ENCODE measurements at regions not wholly inside any gene's neighbourhood (a gene's known extent, or its start where the extent isn't known, plus 50 kb on each side); places are given as distances from the start of the nearest gene placed in this dataset.

GRCh38 chr1:157363660-157364140 lies 188.6 kb downstream of the FCRL5 start:
- peaks cover 0 to 30% of the 10 kb centered on the region in 2 donors for H3K27me3 Mint-ChIP-seq
- H3K27ac Mint-ChIP-seq: no peak overlapping the region
- no peaks in the 10 kb centered on the region for H3K36me3 Mint-ChIP-seq
- H3K4me1 Mint-ChIP-seq: no peaks in the 10 kb centered on the region
- no peaks in the 10 kb centered on the region for H3K9me3 Mint-ChIP-seq
- H3K4me3 Mint-ChIP-seq: no peak overlapping the region
- POLR2A ChIA-PET: no interaction called here
- no peak overlapping the region for H3K4me3 ChIP-seq (ENCODE audit: low read length)
- no peaks in the 10 kb centered on the region for H3K27me3 ChIP-seq (ENCODE audit: insufficient read depth, low read length, poor library complexity, severe bottlenecking)
- CTCF ChIA-PET: interaction anchor here (0.7 kb wide), 1 partner anchor 10 kb away, joined by 3 read pairs; no protein-coding TSS in a partner anchor
- H3K36me3 ChIP-seq (ENCODE audit: insufficient read depth, low read length): no peaks in the 10 kb centered on the region
- no peak for DNase-seq
- H3K4me1 ChIP-seq (ENCODE audit: insufficient read depth, low read length): no peaks in the 10 kb centered on the region
- H3K27ac ChIP-seq (ENCODE audit: low read depth, low read length): no peak overlapping the region
- no peaks in the 10 kb centered on the region for H3K9me3 ChIP-seq (ENCODE audit: low read length)

GRCh38 chr1:157360023-157360390 lies 192.3 kb downstream of the FCRL5 start:
- H3K4me3 ChIP-seq (ENCODE audit: low read length): no peak overlapping the region
- DNase-seq: no peak
- Mint-ChIP-seq H3K4me3 (peak overlapping the region in 1 of 7 donors; percentile 29), H3K27ac (no peak overlapping the region), H3K36me3 (no peaks in the 10 kb centered on the region), H3K27me3 (peaks cover 0 to 30% of the 10 kb centered on the region in 2 donors), H3K4me1 (no peaks in the 10 kb centered on the region), H3K9me3 (no peaks in the 10 kb centered on the region)
- no peaks in the 10 kb centered on the region for H3K36me3 ChIP-seq (ENCODE audit: insufficient read depth, low read length)
- ChIA-PET POLR2A (no interaction called here), CTCF (no interaction called here)
- no peaks in the 10 kb centered on the region for H3K9me3 ChIP-seq (ENCODE audit: low read length)
- H3K27ac ChIP-seq (ENCODE audit: low read depth, low read length): no peak overlapping the region
- no peaks in the 10 kb centered on the region for H3K4me1 ChIP-seq (ENCODE audit: insufficient read depth, low read length)
- no peaks in the 10 kb centered on the region for H3K27me3 ChIP-seq (ENCODE audit: insufficient read depth, low read length, poor library complexity, severe bottlenecking)

GRCh38 chr1:157359314-157360022 lies 192.8 kb downstream of the FCRL5 start:
- Mint-ChIP-seq H3K4me1 (no peaks in the 10 kb centered on the region), H3K27me3 (peaks cover 0 to 33% of the 10 kb centered on the region in 2 donors), H3K36me3 (no peaks in the 10 kb centered on the region), H3K9me3 (no peaks in the 10 kb centered on the region), H3K4me3 (no peak overlapping the region), H3K27ac (no peak overlapping the region)
- Histone ChIP-seq H3K4me1 (ENCODE audit: insufficient read depth, low read length) (no peaks in the 10 kb centered on the region), H3K4me3 (ENCODE audit: low read length) (no peak overlapping the region), H3K36me3 (ENCODE audit: insufficient read depth, low read length) (no peaks in the 10 kb centered on the region), H3K27me3 (ENCODE audit: insufficient read depth, low read length, poor library complexity, severe bottlenecking) (no peaks in the 10 kb centered on the region), H3K27ac (ENCODE audit: low read depth, low read length) (no peak overlapping the region), H3K9me3 (ENCODE audit: low read length) (no peaks in the 10 kb centered on the region)
- POLR2A ChIA-PET: no interaction called here
- no peak for DNase-seq
- CTCF ChIA-PET: no interaction called here

- no peak overlapping the region for H3K4me3 ChIP-seq (ENCODE audit: low read length)
- H3K4me1 ChIP-seq (ENCODE audit: insufficient read depth, low read length): no peaks in the 10 kb centered on the region
- H3K4me1 Mint-ChIP-seq: no peaks in the 10 kb centered on the region
- H3K36me3 ChIP-seq (ENCODE audit: insufficient read depth, low read length): no peaks in the 10 kb centered on the region
- POLR2A ChIA-PET: no interaction called here
- no peaks in the 10 kb centered on the region for H3K9me3 Mint-ChIP-seq
- DNase-seq: no peak
- CTCF ChIA-PET: no interaction called here
- H3K9me3 ChIP-seq (ENCODE audit: low read length): no peaks in the 10 kb centered on the region
- peak overlapping the region; percentile 16 for H3K27ac ChIP-seq (ENCODE audit: low read depth, low read length)
- H3K4me3 Mint-ChIP-seq: no peak overlapping the region
- H3K27me3 Mint-ChIP-seq: peaks cover 3 to 34% of the 10 kb centered on the region in 2 donors
- peaks cover 3% of the 10 kb centered on the region for H3K27me3 ChIP-seq (ENCODE audit: insufficient read depth, low read length, poor library complexity, severe bottlenecking)
- H3K36me3 Mint-ChIP-seq: no peaks in the 10 kb centered on the region
- H3K27ac Mint-ChIP-seq: no peak overlapping the region
Observed at GRCh38 chr1:157357111-157357510, 195.2 kb downstream of the FCRL5 start.

GRCh38 chr1:157356601-157357000 lies 195.7 kb downstream of the FCRL5 start:
- ChIA-PET CTCF (no interaction called here), POLR2A (no interaction called here)
- Histone ChIP-seq H3K27me3 (ENCODE audit: insufficient read depth, low read length, poor library complexity, severe bottlenecking) (peaks cover 3% of the 10 kb centered on the region), H3K36me3 (ENCODE audit: insufficient read depth, low read length) (no peaks in the 10 kb centered on the region), H3K27ac (ENCODE audit: low read depth, low read length) (no peak overlapping the region), H3K4me3 (ENCODE audit: low read length) (no peak overlapping the region), H3K4me1 (ENCODE audit: insufficient read depth, low read length) (no peaks in the 10 kb centered on the region), H3K9me3 (ENCODE audit: low read length) (no peaks in the 10 kb centered on the region)
- no peaks in the 10 kb centered on the region for H3K9me3 Mint-ChIP-seq
- no peak overlapping the region for H3K27ac Mint-ChIP-seq
- H3K4me1 Mint-ChIP-seq: no peaks in the 10 kb centered on the region
- DNase-seq: no peak
- H3K4me3 Mint-ChIP-seq: no peak overlapping the region
- no peaks in the 10 kb centered on the region for H3K36me3 Mint-ChIP-seq
- H3K27me3 Mint-ChIP-seq: peaks cover 3 to 34% of the 10 kb centered on the region in 2 donors

GRCh38 chr1:157353546-157353945 lies 198.8 kb downstream of the FCRL5 start:
- Histone ChIP-seq H3K9me3 (ENCODE audit: low read length) (no peaks in the 10 kb centered on the region), H3K36me3 (ENCODE audit: insufficient read depth, low read length) (no peaks in the 10 kb centered on the region), H3K4me3 (ENCODE audit: low read length) (no peak overlapping the region), H3K27ac (ENCODE audit: low read depth, low read length) (no peak overlapping the region), H3K4me1 (ENCODE audit: insufficient read depth, low read length) (no peaks in the 10 kb centered on the region), H3K27me3 (ENCODE audit: insufficient read depth, low read length, poor library complexity, severe bottlenecking) (peaks cover 3% of the 10 kb centered on the region)
- POLR2A ChIA-PET: no interaction called here
- CTCF ChIA-PET: interaction anchor here (1.1 kb wide), 1 partner anchor 10 kb away, joined by 3 read pairs; no protein-coding TSS in a partner anchor
- DNase-seq: no peak
- Mint-ChIP-seq H3K36me3 (peaks cover 0 to 1% (median 0%) of the 10 kb centered on the region in 3 donors), H3K27ac (no peak overlapping the region), H3K4me1 (no peaks in the 10 kb centered on the region), H3K9me3 (no peaks in the 10 kb centered on the region), H3K27me3 (peaks cover 14 to 41% of the 10 kb centered on the region in 2 donors), H3K4me3 (no peak overlapping the region)

GRCh38 chr1:157352817-157353408 lies 199.4 kb downstream of the FCRL5 start:
- Mint-ChIP-seq H3K9me3 (no peaks in the 10 kb centered on the region), H3K27me3 (peaks cover 17 to 42% of the 10 kb centered on the region in 2 donors), H3K4me1 (no peaks in the 10 kb centered on the region), H3K27ac (peak overlapping the region in 1 of 8 donors; percentile 43), H3K36me3 (peaks cover 0 to 1% (median 0%) of the 10 kb centered on the region in 3 donors), H3K4me3 (no peak overlapping the region)
- Histone ChIP-seq H3K27me3 (ENCODE audit: insufficient read depth, low read length, poor library complexity, severe bottlenecking) (peaks cover 3% of the 10 kb centered on the region), H3K9me3 (ENCODE audit: low read length) (no peaks in the 10 kb centered on the region), H3K27ac (ENCODE audit: low read depth, low read length) (no peak overlapping the region), H3K36me3 (ENCODE audit: insufficient read depth, low read length) (no peaks in the 10 kb centered on the region), H3K4me1 (ENCODE audit: insufficient read depth, low read length) (no peaks in the 10 kb centered on the region), H3K4me3 (ENCODE audit: low read length) (no peak overlapping the region)
- DNase-seq: no peak
- CTCF ChIA-PET: no interaction called here
- POLR2A ChIA-PET: no interaction called here

- Histone ChIP-seq H3K36me3 (ENCODE audit: insufficient read depth, low read length) (no peaks in the 10 kb centered on the region), H3K27me3 (ENCODE audit: insufficient read depth, low read length, poor library complexity, severe bottlenecking) (peaks cover 3% of the 10 kb centered on the region), H3K9me3 (ENCODE audit: low read length) (no peaks in the 10 kb centered on the region), H3K4me1 (ENCODE audit: insufficient read depth, low read length) (no peaks in the 10 kb centered on the region), H3K4me3 (ENCODE audit: low read length) (no peak overlapping the region), H3K27ac (ENCODE audit: low read depth, low read length) (no peak overlapping the region)
- H3K27me3 Mint-ChIP-seq: peaks cover 19 to 49% of the 10 kb centered on the region in 2 donors
- no peak overlapping the region for H3K4me3 Mint-ChIP-seq
- ChIA-PET POLR2A (no interaction called here), CTCF (no interaction called here)
- DNase-seq: no peak
- peaks cover 0 to 1% (median 0%) of the 10 kb centered on the region in 3 donors for H3K36me3 Mint-ChIP-seq
- H3K27ac Mint-ChIP-seq: no peak overlapping the region
- no peaks in the 10 kb centered on the region for H3K4me1 Mint-ChIP-seq
- no peaks in the 10 kb centered on the region for H3K9me3 Mint-ChIP-seq
Observed at GRCh38 chr1:157352216-157352615, 200.1 kb downstream of the FCRL5 start.

All from CD8-positive, alpha-beta memory T cell (primary cell).